ENCODE measurements at regions not wholly inside any gene's neighbourhood (a gene's known extent, or its start where the extent isn't known, plus 50 kb on each side); places are given as distances from the start of the nearest gene placed in this dataset.

DNA sequence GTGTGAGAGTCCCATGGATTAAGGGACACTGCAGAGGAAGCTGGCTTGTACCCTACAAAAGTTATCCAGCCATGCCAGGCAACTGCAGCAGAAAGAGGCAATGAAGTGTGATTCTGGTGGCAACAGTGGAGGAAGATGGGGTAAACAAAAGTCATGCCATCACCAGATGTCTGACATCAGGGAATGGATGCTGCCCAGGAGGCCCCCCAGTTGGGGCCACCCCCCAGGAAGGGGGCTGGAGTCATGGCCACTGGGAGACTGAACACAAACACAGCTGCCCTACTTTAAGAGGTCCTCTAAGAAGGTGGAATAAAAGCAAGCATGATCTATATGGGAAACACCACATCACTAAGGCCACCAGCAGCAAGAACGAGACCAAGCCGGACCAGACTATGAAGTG lies 235.3 kb downstream of the KLF12 start:
- no peak for TF ChIP-seq EZH2 (IDR thresholded peaks at IDR 0.05; ENCODE audit: low read length, unreplicated experiment)
- TF ChIP-seq, protein P1, sequence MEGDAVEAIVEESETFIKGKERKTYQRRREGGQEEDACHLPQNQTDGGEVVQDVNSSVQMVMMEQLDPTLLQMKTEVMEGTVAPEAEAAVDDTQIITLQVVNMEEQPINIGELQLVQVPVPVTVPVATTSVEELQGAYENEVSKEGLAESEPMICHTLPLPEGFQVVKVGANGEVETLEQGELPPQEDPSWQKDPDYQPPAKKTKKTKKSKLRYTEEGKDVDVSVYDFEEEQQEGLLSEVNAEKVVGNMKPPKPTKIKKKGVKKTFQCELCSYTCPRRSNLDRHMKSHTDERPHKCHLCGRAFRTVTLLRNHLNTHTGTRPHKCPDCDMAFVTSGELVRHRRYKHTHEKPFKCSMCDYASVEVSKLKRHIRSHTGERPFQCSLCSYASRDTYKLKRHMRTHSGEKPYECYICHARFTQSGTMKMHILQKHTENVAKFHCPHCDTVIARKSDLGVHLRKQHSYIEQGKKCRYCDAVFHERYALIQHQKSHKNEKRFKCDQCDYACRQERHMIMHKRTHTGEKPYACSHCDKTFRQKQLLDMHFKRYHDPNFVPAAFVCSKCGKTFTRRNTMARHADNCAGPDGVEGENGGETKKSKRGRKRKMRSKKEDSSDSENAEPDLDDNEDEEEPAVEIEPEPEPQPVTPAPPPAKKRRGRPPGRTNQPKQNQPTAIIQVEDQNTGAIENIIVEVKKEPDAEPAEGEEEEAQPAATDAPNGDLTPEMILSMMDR (conservative IDR thresholded peaks at IDR 0.05; ENCODE audit: low read depth, low read length): no peak

Data from PC-3 (cell line).